Right lobe of liver (tissue), 6 donors: ENCODE measurements at regions not wholly inside any gene's neighbourhood (a gene's known extent, or its start where the extent isn't known, plus 50 kb on each side); places are given as distances from the start of the nearest gene placed in this dataset.

Source experiments
- ATAC-seq, 4 donors: fragments of 200-7000 bp; cut with Tn5 transposase; one replicate each; pipeline ENCODE4 v1.9.1; 2020; ENCODE audit warnings: mild to moderate bottlenecking in 4 of 4, moderate library complexity in 4 of 4
- DNase-seq, 3 donors: peaks; one replicate each; pipeline ENCODE4 v3.0.0-alpha.2; 2020
- H3K27ac ChIP-seq, 3 donors: fragments of 200-600 bp; one replicate each; pipeline ENCODE4 v1.8.0; 2022
- H3K27me3 ChIP-seq, 2 donors: fragments of 200-600 bp; one replicate each; pipeline ENCODE4 v1.8.0; 2022
- H3K36me3 ChIP-seq, 4 donors: fragments of 200-600 bp; sonication (generic) in 1 of 4; one replicate each; pipeline versions ENCODE4 v1.5.1 to v1.8.0; 2017 to 2022; ENCODE audit warnings: control low read depth in 1 of 4
- H3K4me1 ChIP-seq, 4 donors: fragments of 200-600 bp; sonication (generic) in 1 of 4; one replicate each; pipeline versions ENCODE4 v1.5.1 to v1.8.0; 2017 to 2022; ENCODE audit warnings: control low read depth in 1 of 4
- H3K4me3 ChIP-seq, 3 donors: fragments of 200-600 bp; one replicate each; pipeline ENCODE4 v1.8.0; 2022
- H3K9me3 ChIP-seq, 4 donors: fragments of 200-600 bp; sonication (generic) in 1 of 4; one replicate each; pipeline versions ENCODE4 v1.5.1 to v1.8.0; 2017 to 2022; ENCODE audit warnings: control low read depth in 1 of 4
- POLR2A ChIP-seq: fragments of 450-650 bp; IDR thresholded peaks from one replicate; pipeline ENCODE4 v1.6.1; 2017; ENCODE audit warnings: antibody characterized with exemption, mild to moderate bottlenecking
- WGBS: methylation state at CpG from one replicate; pipeline ENCODE4 v1.1.6; 2018; ENCODE audit warnings: low coverage, low lambda C conversion rate; ENCODE audit not compliant: insufficient coverage; ENCODE audit errors: missing lambda C conversion rate; 5-methylcytosine and 5-hydroxymethylcytosine counted together
- intact Hi-C, 2 donors: fragments of 100-400 bp; cut with DNase I; formaldehyde crosslinking; loops; one replicate each; pipeline versions ENCODE4 v1.11.2 to v1.14.1; 2022
- TF ChIP-seq, protein P1 (sequence below), 4 donors: fragments of 200-600 bp in 3 of 4; fragments of 450-650 bp in 1 of 4; IDR thresholded peaks; one replicate each; pipeline versions ENCODE4 v1.5.1 to v1.8.0; 2016 to 2022; ENCODE audit warnings: antibody characterized with exemption in 4 of 4, mild to moderate bottlenecking in 2 of 4
- donor health status: DM: no; HTN: yes; CAD: no.
- donor health status: DM: no; HTN: no; CAD: no.
- donor health status: DM: no; HTN: no; CAD: no.
- donor health status: DM: no; HTN: yes; CAD: no.
- donor health status: DM: no; HTN: yes; CAD: no.

DNA sequence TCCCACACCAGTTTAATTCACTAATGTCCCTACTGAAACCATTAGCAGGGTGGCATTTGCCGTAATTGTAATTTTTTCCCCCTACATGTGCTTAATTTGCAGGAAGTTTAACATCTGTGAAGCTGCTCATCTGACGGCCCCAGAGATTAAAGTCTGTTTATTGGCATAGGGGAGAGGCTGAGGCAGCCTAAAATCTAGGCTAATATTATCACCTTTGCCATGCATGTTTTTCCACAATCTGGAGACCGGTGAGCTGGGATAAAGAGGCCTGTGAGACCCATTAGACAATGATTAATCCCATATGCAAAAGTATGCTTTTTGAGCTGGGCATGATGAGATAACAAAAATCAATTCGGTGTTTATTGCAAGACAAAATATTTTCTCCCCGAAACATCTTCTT lies 561.2 kb upstream of the ALCAM start:
- TF ChIP-seq POLR2A, result no peak
- TF ChIP-seq, protein P1, sequence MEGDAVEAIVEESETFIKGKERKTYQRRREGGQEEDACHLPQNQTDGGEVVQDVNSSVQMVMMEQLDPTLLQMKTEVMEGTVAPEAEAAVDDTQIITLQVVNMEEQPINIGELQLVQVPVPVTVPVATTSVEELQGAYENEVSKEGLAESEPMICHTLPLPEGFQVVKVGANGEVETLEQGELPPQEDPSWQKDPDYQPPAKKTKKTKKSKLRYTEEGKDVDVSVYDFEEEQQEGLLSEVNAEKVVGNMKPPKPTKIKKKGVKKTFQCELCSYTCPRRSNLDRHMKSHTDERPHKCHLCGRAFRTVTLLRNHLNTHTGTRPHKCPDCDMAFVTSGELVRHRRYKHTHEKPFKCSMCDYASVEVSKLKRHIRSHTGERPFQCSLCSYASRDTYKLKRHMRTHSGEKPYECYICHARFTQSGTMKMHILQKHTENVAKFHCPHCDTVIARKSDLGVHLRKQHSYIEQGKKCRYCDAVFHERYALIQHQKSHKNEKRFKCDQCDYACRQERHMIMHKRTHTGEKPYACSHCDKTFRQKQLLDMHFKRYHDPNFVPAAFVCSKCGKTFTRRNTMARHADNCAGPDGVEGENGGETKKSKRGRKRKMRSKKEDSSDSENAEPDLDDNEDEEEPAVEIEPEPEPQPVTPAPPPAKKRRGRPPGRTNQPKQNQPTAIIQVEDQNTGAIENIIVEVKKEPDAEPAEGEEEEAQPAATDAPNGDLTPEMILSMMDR (IDR thresholded peaks at IDR 0.05), result no peak
- no peaks in the 10 kb centered on the region for H3K4me1 ChIP-seq
- WGBS, result 48% methylated on average over 5 of the region's 5 CpGs
- no peak for DNase-seq
- H3K27me3 ChIP-seq, result no peaks in the 10 kb centered on the region
- no peak overlapping the region for H3K4me3 ChIP-seq
- H3K36me3 ChIP-seq, result no peaks in the 10 kb centered on the region
- intact Hi-C loops, result no loop called here
- no peak overlapping the region for H3K27ac ChIP-seq
- H3K9me3 ChIP-seq, result no peaks in the 10 kb centered on the region
- ATAC-seq, result no peak

DNA sequence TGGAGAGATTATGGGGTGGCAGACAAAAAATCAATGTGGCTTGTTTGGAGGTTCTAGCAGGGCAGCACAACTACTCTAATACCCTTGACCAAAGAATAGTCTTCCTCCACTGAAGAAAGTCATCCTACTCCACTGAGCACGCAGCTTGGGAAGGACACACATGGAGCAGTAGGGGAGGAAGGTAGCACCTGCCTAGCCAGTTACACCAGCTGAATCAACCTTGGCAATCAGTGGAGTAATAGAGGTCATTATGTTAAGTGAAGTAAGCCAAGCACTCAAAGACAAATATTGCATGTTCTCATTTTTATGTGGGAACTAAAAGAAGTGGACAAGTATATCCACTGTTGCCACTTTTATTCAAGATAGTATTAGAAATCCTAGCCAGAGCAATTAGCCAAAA lies 555.8 kb upstream of the ALCAM start:
- Histone ChIP-seq H3K27ac (no peak overlapping the region), H3K27me3 (no peaks in the 10 kb centered on the region), H3K9me3 (no peaks in the 10 kb centered on the region), H3K4me1 (no peaks in the 10 kb centered on the region), H3K4me3 (no peak overlapping the region), H3K36me3 (no peaks in the 10 kb centered on the region)
- intact Hi-C loops, result no loop called here
- WGBS, result 67% methylated on average over 1 of the region's 1 CpG
- DNase-seq (no peak), ATAC-seq (no peak)
- TF ChIP-seq, protein P1 (IDR thresholded peaks at IDR 0.05), result no peak
- no peak for TF ChIP-seq POLR2A

- Histone ChIP-seq H3K36me3 (no peaks in the 10 kb centered on the region), H3K4me1 (no peaks in the 10 kb centered on the region), H3K9me3 (no peaks in the 10 kb centered on the region), H3K27ac (no peak overlapping the region), H3K4me3 (no peak overlapping the region), H3K27me3 (no peaks in the 10 kb centered on the region)
- TF ChIP-seq, protein P1 (IDR thresholded peaks at IDR 0.05), result no peak
- TF ChIP-seq POLR2A, result no peak
- WGBS, result 28% methylated on average over 2 of the region's 2 CpGs
- no peak for ATAC-seq
- no peak for DNase-seq
- intact Hi-C loops, result no loop called here
Observed at GRCh38 chr3:104816008-104816407, 550.7 kb upstream of the ALCAM start.

GRCh38 chr3:104816716-104817115 lies 550.0 kb upstream of the ALCAM start:
- TF ChIP-seq, protein P1 (IDR thresholded peaks at IDR 0.05), result no peak
- TF ChIP-seq POLR2A, result no peak
- Histone ChIP-seq H3K27ac (no peak overlapping the region), H3K36me3 (no peaks in the 10 kb centered on the region), H3K9me3 (no peaks in the 10 kb centered on the region), H3K4me3 (no peak overlapping the region), H3K27me3 (no peaks in the 10 kb centered on the region), H3K4me1 (no peaks in the 10 kb centered on the region)
- 30% methylated on average over 1 of the region's 1 CpG for WGBS
- intact Hi-C loops, result no loop called here
- DNase-seq, result no peak
- no peak for ATAC-seq

GRCh38 chr3:104819333-104819732 lies 547.4 kb upstream of the ALCAM start:
- no peaks in the 10 kb centered on the region for H3K9me3 ChIP-seq
- DNase-seq (no peak), ATAC-seq (no peak)
- intact Hi-C loops, result no loop called here
- H3K4me1 ChIP-seq, result no peaks in the 10 kb centered on the region
- H3K27me3 ChIP-seq, result no peaks in the 10 kb centered on the region
- H3K27ac ChIP-seq, result no peak overlapping the region
- H3K4me3 ChIP-seq, result no peak overlapping the region
- 26% methylated on average over 2 of the region's 2 CpGs for WGBS
- TF ChIP-seq, protein P1 (IDR thresholded peaks at IDR 0.05), result no peak
- no peak for TF ChIP-seq POLR2A
- no peaks in the 10 kb centered on the region for H3K36me3 ChIP-seq
